ENCODE measurements at regions not wholly inside any gene's neighbourhood (a gene's known extent, or its start where the extent isn't known, plus 50 kb on each side); places are given as distances from the start of the nearest gene placed in this dataset.

DNA sequence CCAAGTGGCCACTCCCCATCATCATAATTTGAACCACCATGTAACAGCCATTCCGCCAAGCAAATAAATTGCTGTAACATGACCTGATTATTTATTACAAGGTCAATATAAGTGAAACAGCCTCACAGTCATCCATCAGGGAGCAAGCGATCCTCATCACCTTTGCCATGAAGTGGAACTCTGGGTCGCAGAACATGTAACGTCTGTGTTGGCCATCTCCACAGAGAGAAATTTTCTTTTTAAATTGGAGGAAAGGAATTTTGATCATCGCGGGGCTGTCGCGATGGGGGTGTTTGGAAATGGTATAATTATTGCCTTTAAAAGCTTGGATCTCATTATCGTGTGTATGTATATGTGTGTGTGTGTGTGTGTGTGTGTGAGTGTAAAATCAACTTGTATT is 90.2 kb downstream of the SHOX start:
- POLR2A ChIA-PET (ENCODE audit: unreplicated experiment), result no interaction called here
- intact Hi-C loops (cut with micrococcal nuclease), result no loop called here
- no peak overlapping the region for H2AFZ ChIP-seq (ENCODE audit: low read length)
- no peaks in the 10 kb centered on the region for H3K27me3 ChIP-seq (ENCODE audit: low read length)
- H3K36me3 ChIP-seq (ENCODE audit: low read depth, low read length), result no peaks in the 10 kb centered on the region
- no peak for TF ChIP-seq EZH2phosphoT487 (IDR thresholded peaks at IDR 0.05; ENCODE audit: borderline replicate concordance, low read length)
- TF ChIP-seq, protein P1, sequence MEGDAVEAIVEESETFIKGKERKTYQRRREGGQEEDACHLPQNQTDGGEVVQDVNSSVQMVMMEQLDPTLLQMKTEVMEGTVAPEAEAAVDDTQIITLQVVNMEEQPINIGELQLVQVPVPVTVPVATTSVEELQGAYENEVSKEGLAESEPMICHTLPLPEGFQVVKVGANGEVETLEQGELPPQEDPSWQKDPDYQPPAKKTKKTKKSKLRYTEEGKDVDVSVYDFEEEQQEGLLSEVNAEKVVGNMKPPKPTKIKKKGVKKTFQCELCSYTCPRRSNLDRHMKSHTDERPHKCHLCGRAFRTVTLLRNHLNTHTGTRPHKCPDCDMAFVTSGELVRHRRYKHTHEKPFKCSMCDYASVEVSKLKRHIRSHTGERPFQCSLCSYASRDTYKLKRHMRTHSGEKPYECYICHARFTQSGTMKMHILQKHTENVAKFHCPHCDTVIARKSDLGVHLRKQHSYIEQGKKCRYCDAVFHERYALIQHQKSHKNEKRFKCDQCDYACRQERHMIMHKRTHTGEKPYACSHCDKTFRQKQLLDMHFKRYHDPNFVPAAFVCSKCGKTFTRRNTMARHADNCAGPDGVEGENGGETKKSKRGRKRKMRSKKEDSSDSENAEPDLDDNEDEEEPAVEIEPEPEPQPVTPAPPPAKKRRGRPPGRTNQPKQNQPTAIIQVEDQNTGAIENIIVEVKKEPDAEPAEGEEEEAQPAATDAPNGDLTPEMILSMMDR (conservative IDR thresholded peaks at IDR 0.05; ENCODE audit: low read depth, low read length), result no peak
- TF ChIP-seq EZH2 (IDR thresholded peaks at IDR 0.05; ENCODE audit: low read length, unreplicated experiment), result no peak
- H3K4me3 ChIP-seq (ENCODE audit: low read length), result no peak overlapping the region
- no peaks in the 10 kb centered on the region for H3K4me1 ChIP-seq (ENCODE audit: insufficient read depth, low read length)
- BruUV-seq (replicated peaks), result no TSS peak
- H3K9me3 ChIP-seq (ENCODE audit: low read length), result no peaks in the 10 kb centered on the region
- no peaks in the 10 kb centered on the region for H3K9me2 ChIP-seq (replicated peaks; ENCODE audit: low read length)
- no peak overlapping the region for H3K9ac ChIP-seq (ENCODE audit: low read length)
- no peaks in the 10 kb centered on the region for H4K20me1 ChIP-seq (ENCODE audit: low read length)
- no peaks in the 10 kb centered on the region for H3F3A ChIP-seq (ENCODE audit: low read length, unreplicated experiment)
- no peak overlapping the region for H3K4me2 ChIP-seq (ENCODE audit: low read length)
- no peak for DNase-seq
- no peaks in the 10 kb centered on the region for H3K79me2 ChIP-seq (ENCODE audit: low read length)
- CTCF ChIA-PET, result no interaction called here
- H3K27ac ChIP-seq (ENCODE audit: low read length), result no peak overlapping the region
- ATAC-seq, result no peak

DNA sequence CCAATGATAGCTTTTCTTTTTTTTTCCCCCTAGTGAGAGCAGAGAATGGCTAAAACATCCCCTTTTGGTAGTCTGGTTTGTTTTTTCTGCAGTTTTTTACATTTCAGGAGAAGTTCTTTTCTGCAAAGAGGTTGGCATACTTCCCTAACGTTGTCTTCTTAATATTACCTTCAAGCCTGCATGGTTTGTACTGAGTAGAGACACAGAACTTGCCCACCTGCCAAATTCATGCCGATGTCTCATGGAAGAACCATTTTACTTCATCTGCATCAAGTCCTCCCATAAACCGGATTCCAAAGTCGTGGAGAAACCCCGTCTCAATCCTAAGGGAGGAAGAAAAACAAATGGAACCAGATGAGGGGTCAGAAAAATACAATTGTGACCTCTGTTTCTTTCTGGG is 89.7 kb downstream of the SHOX start:
- CTCF ChIA-PET, result no interaction called here
- H3K9me3 ChIP-seq (ENCODE audit: low read length), result no peaks in the 10 kb centered on the region
- DNase-seq, result no peak

DNA sequence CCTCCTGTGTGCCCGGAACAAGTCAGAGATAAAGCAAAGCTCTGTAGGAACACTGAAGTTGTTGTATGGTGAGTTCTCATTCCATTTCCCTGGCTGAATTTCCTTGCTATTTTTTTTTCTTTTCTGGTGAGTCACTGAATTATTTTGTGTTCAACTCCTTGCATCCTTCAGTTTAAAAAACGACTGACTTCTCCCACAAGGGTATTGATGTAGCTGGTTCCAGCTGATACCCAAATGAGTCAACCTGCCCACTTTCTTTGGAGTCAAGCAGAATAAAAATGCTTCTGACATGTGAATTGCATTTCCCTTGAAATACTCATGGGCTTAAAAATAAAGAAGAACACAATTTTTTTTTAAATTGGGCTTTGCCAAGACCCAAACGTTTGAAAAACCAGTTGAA is 85.5 kb downstream of the SHOX start:
- ATAC-seq, result no peak
- H3K36me3 ChIP-seq (ENCODE audit: low read depth, low read length), result no peaks in the 10 kb centered on the region
- H3K27me3 ChIP-seq (ENCODE audit: low read length), result no peaks in the 10 kb centered on the region
- intact Hi-C loops (cut with micrococcal nuclease), result no loop called here
- TF ChIP-seq, protein P1 (conservative IDR thresholded peaks at IDR 0.05; ENCODE audit: low read depth, low read length), result no peak
- TF ChIP-seq EZH2 (IDR thresholded peaks at IDR 0.05; ENCODE audit: low read length, unreplicated experiment) (no peak), EZH2phosphoT487 (IDR thresholded peaks at IDR 0.05; ENCODE audit: borderline replicate concordance, low read length) (no peak)
- DNase-seq, result no peak
- H3K9ac ChIP-seq (ENCODE audit: low read length), result no peak overlapping the region
- BruUV-seq (replicated peaks), result no TSS peak
- ChIA-PET CTCF (no interaction called here), POLR2A (ENCODE audit: unreplicated experiment) (no interaction called here)
- H2AFZ ChIP-seq (ENCODE audit: low read length), result no peak overlapping the region
- no peaks in the 10 kb centered on the region for H3K4me1 ChIP-seq (ENCODE audit: insufficient read depth, low read length)
- no peaks in the 10 kb centered on the region for H3K79me2 ChIP-seq (ENCODE audit: low read length)
- no peak overlapping the region for H3K4me2 ChIP-seq (ENCODE audit: low read length)
- no peaks in the 10 kb centered on the region for H3K9me3 ChIP-seq (ENCODE audit: low read length)
- H3K4me3 ChIP-seq (ENCODE audit: low read length), result no peak overlapping the region
- H3F3A ChIP-seq (ENCODE audit: low read length, unreplicated experiment), result no peaks in the 10 kb centered on the region
- no peaks in the 10 kb centered on the region for H4K20me1 ChIP-seq (ENCODE audit: low read length)
- H3K27ac ChIP-seq (ENCODE audit: low read length), result no peak overlapping the region
- no peaks in the 10 kb centered on the region for H3K9me2 ChIP-seq (replicated peaks; ENCODE audit: low read length)

More for the DNA sequence above, 89.7 kb downstream of the SHOX start:
- Histone ChIP-seq H3K9me2 (replicated peaks; ENCODE audit: low read length) (no peaks in the 10 kb centered on the region), H3K4me3 (ENCODE audit: low read length) (no peak overlapping the region), H3K27me3 (ENCODE audit: low read length) (no peaks in the 10 kb centered on the region), H3K79me2 (ENCODE audit: low read length) (no peaks in the 10 kb centered on the region), H2AFZ (ENCODE audit: low read length) (no peak overlapping the region), H3K27ac (ENCODE audit: low read length) (no peak overlapping the region), H3K9ac (ENCODE audit: low read length) (no peak overlapping the region), H3K4me1 (ENCODE audit: insufficient read depth, low read length) (no peaks in the 10 kb centered on the region), H4K20me1 (ENCODE audit: low read length) (no peaks in the 10 kb centered on the region), H3K4me2 (ENCODE audit: low read length) (no peak overlapping the region), H3F3A (ENCODE audit: low read length, unreplicated experiment) (no peaks in the 10 kb centered on the region), H3K36me3 (ENCODE audit: low read depth, low read length) (no peaks in the 10 kb centered on the region)
- intact Hi-C loops (cut with micrococcal nuclease), result no loop called here
- POLR2A ChIA-PET (ENCODE audit: unreplicated experiment), result no interaction called here
- ATAC-seq, result no peak
- no TSS peak for BruUV-seq (replicated peaks)
- no peak for TF ChIP-seq EZH2 (IDR thresholded peaks at IDR 0.05; ENCODE audit: low read length, unreplicated experiment)

All from PC-3 (cell line).